ENCODE measurements at regions not wholly inside any gene's neighbourhood (a gene's known extent, or its start where the extent isn't known, plus 50 kb on each side); places are given as distances from the start of the nearest gene placed in this dataset.

- H3K4me3 ChIP-seq (ENCODE audit: insufficient read depth, low read depth, low read length): no peak overlapping the region
- Mint-ChIP-seq H3K36me3 (ENCODE audit: low read depth, unreplicated experiment) (no peaks in the 10 kb centered on the region), H3K9me3 (ENCODE audit: unreplicated experiment) (peaks cover 2% of the 10 kb centered on the region), H3K27ac (ENCODE audit: unreplicated experiment) (peak overlapping the region; percentile 14), H3K4me3 (ENCODE audit: unreplicated experiment) (no peak overlapping the region), H3K27me3 (ENCODE audit: low read depth, unreplicated experiment) (no peaks in the 10 kb centered on the region), H3K4me1 (ENCODE audit: low read depth, unreplicated experiment) (peaks cover 59% of the 10 kb centered on the region)
- H4K20me1 ChIP-seq (ENCODE audit: insufficient read depth, low read length): no peaks in the 10 kb centered on the region
- H2AFZ ChIP-seq (ENCODE audit: low read depth, low read length): no peak overlapping the region
- H3K36me3 ChIP-seq (ENCODE audit: insufficient read depth, low read length): no peaks in the 10 kb centered on the region
- TF ChIP-seq CTCF (IDR thresholded peaks at IDR 0.05; ENCODE audit: insufficient read depth, low read depth, low read length) (no peak), EZH2 (IDR thresholded peaks at IDR 0.05; ENCODE audit: insufficient read depth, low read length) (no peak)
- DNase-seq (ENCODE audit: low read depth): no peak
- no peak for FAIRE-seq
- no peaks in the 10 kb centered on the region for H3K79me2 ChIP-seq (ENCODE audit: insufficient read depth, low read length)
- no peaks in the 10 kb centered on the region for H3K9me3 ChIP-seq (ENCODE audit: insufficient read depth, low read depth, low read length)
- H3K4me1 ChIP-seq (ENCODE audit: insufficient read depth, low read length): peaks cover 36% of the 10 kb centered on the region
- H3K9ac ChIP-seq (ENCODE audit: low read length): no peak overlapping the region
- H3K27me3 ChIP-seq (ENCODE audit: insufficient read depth, low read length): no peaks in the 10 kb centered on the region
- H3K4me2 ChIP-seq (ENCODE audit: low read length): no peak overlapping the region
- H3K27ac ChIP-seq (ENCODE audit: low read depth, low read length): no peak overlapping the region
Observed at GRCh38 chr2:181781078-181781786, 100.9 kb upstream of the NEUROD1 start.

- FAIRE-seq (no peak), DNase-seq (ENCODE audit: low read depth) (no peak)
- Histone ChIP-seq H3K27ac (ENCODE audit: low read depth, low read length) (no peak overlapping the region), H3K4me1 (ENCODE audit: insufficient read depth, low read length) (peaks cover 36% of the 10 kb centered on the region), H3K27me3 (ENCODE audit: insufficient read depth, low read length) (no peaks in the 10 kb centered on the region), H3K79me2 (ENCODE audit: insufficient read depth, low read length) (no peaks in the 10 kb centered on the region), H3K4me2 (ENCODE audit: low read length) (no peak overlapping the region), H3K4me3 (ENCODE audit: insufficient read depth, low read depth, low read length) (no peak overlapping the region), H2AFZ (ENCODE audit: low read depth, low read length) (no peak overlapping the region), H3K36me3 (ENCODE audit: insufficient read depth, low read length) (no peaks in the 10 kb centered on the region), H4K20me1 (ENCODE audit: insufficient read depth, low read length) (no peaks in the 10 kb centered on the region), H3K9me3 (ENCODE audit: insufficient read depth, low read depth, low read length) (no peaks in the 10 kb centered on the region), H3K9ac (ENCODE audit: low read length) (no peak overlapping the region)
- no peak overlapping the region for H3K4me3 Mint-ChIP-seq (ENCODE audit: unreplicated experiment)
- H3K27me3 Mint-ChIP-seq (ENCODE audit: low read depth, unreplicated experiment): no peaks in the 10 kb centered on the region
- H3K9me3 Mint-ChIP-seq (ENCODE audit: unreplicated experiment): peaks cover 2% of the 10 kb centered on the region
- TF ChIP-seq EZH2 (IDR thresholded peaks at IDR 0.05; ENCODE audit: insufficient read depth, low read length) (no peak), CTCF (IDR thresholded peaks at IDR 0.05; ENCODE audit: insufficient read depth, low read depth, low read length) (no peak)
- H3K27ac Mint-ChIP-seq (ENCODE audit: unreplicated experiment): no peak overlapping the region
- H3K36me3 Mint-ChIP-seq (ENCODE audit: low read depth, unreplicated experiment): no peaks in the 10 kb centered on the region
- peaks cover 64% of the 10 kb centered on the region for H3K4me1 Mint-ChIP-seq (ENCODE audit: low read depth, unreplicated experiment)
Observed at GRCh38 chr2:181782660-181783059, 102.3 kb upstream of the NEUROD1 start.

GRCh38 chr2:181784556-181784955, 104.2 kb upstream of the NEUROD1 start:
- Mint-ChIP-seq H3K4me1 (ENCODE audit: low read depth, unreplicated experiment) (peaks cover 72% of the 10 kb centered on the region), H3K27me3 (ENCODE audit: low read depth, unreplicated experiment) (no peaks in the 10 kb centered on the region), H3K36me3 (ENCODE audit: low read depth, unreplicated experiment) (no peaks in the 10 kb centered on the region), H3K27ac (ENCODE audit: unreplicated experiment) (peak overlapping the region; percentile 7), H3K9me3 (ENCODE audit: unreplicated experiment) (peaks cover 2% of the 10 kb centered on the region), H3K4me3 (ENCODE audit: unreplicated experiment) (no peak overlapping the region)
- no peak for TF ChIP-seq CTCF (IDR thresholded peaks at IDR 0.05; ENCODE audit: insufficient read depth, low read depth, low read length)
- no peak for TF ChIP-seq EZH2 (IDR thresholded peaks at IDR 0.05; ENCODE audit: insufficient read depth, low read length)
- H3K79me2 ChIP-seq (ENCODE audit: insufficient read depth, low read length): no peaks in the 10 kb centered on the region
- peaks cover 39% of the 10 kb centered on the region for H3K4me1 ChIP-seq (ENCODE audit: insufficient read depth, low read length)
- peak overlapping the region; percentile 82 for H3K27ac ChIP-seq (ENCODE audit: low read depth, low read length)
- H4K20me1 ChIP-seq (ENCODE audit: insufficient read depth, low read length): no peaks in the 10 kb centered on the region
- H2AFZ ChIP-seq (ENCODE audit: low read depth, low read length): no peak overlapping the region
- no peaks in the 10 kb centered on the region for H3K36me3 ChIP-seq (ENCODE audit: insufficient read depth, low read length)
- no peak for FAIRE-seq
- peak; percentile 77 for DNase-seq (ENCODE audit: low read depth)
- no peaks in the 10 kb centered on the region for H3K9me3 ChIP-seq (ENCODE audit: insufficient read depth, low read depth, low read length)
- H3K4me2 ChIP-seq (ENCODE audit: low read length): peak overlapping the region; percentile 61
- H3K4me3 ChIP-seq (ENCODE audit: insufficient read depth, low read depth, low read length): no peak overlapping the region
- H3K27me3 ChIP-seq (ENCODE audit: insufficient read depth, low read length): no peaks in the 10 kb centered on the region
- H3K9ac ChIP-seq (ENCODE audit: low read length): peak overlapping the region; percentile 49

Data from astrocyte (in vitro differentiated cells and primary cell).